DMS153 treated with DMSO at 0.1 percent for 48 hours (cell line): ENCODE measurements at regions not wholly inside any gene's neighbourhood (a gene's known extent, or its start where the extent isn't known, plus 50 kb on each side); places are given as distances from the start of the nearest gene placed in this dataset.

Experiments
- DNase-seq: peaks from one replicate; lab custom pipeline; 2025; ENCODE audit not compliant: unreplicated experiment; lab: John Stamatoyannopoulos, UW

- DNase-seq, result no peak
Measured at GRCh38 chr16:55041540-55042234, 111.0 kb downstream of the IRX5 start.

DNA sequence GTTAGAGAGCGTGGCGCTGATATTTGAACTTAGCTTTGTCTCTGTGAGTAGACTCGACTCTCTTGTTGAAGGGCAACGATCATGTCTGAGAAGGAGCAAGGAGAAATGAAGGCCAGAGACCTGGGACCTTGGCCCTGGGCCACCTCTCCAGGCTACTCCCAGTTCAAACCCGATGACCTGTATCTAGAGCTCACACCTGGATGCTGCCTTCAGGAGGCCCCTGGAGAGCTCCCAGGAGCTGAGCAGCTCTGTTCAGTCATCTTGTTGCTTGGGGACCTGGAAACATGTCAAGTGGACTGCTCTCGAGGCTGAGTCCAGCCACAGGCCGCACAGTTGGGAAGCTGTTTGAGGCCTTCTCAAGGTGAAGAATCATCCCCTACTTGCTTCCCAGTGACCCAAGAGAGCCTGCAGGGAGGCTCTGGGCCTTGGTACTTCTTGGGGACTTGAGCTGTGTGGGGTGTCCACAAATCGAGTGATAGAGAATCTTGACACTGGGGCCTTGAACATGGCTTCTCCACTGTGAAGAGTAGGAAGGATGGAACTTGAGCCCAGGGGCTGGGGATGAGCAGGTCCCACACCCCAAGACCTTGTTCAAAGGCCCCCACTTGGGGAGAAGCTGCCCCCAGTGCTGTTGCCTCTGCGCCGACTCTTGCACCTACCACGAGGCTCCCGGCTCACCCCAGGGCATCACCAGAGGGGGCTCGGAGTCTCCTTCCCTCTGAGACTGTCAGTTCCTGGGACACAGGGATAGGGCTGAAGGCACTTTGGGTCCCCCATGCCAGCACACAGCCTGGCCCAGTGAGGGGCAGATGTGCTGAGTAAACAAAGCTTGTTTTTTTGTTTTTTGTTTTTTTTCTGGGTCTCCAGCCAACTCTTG is 112.1 kb downstream of the IRX5 start:
- no peak for DNase-seq

DNA sequence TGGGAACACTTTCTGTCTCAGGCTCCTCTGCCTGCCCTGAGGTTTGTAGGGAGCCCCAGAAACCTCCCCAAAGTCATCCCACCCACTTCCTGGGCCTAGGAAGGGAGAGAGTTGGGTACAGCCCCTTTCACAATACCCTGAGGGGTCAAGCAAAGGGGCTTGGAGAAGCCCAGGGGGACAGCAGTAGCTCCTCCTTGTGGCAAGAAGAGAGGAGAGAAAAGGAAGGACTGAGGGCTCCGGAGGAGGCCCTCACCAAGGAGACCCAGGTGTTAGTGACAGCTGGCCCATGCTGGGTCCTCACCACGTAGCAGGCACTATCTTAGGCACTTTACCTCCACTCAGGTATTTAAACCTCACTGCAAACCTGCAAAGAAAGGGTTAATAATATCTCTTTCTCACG is 112.8 kb downstream of the IRX5 start:
- DNase-seq, result no peak

DNA sequence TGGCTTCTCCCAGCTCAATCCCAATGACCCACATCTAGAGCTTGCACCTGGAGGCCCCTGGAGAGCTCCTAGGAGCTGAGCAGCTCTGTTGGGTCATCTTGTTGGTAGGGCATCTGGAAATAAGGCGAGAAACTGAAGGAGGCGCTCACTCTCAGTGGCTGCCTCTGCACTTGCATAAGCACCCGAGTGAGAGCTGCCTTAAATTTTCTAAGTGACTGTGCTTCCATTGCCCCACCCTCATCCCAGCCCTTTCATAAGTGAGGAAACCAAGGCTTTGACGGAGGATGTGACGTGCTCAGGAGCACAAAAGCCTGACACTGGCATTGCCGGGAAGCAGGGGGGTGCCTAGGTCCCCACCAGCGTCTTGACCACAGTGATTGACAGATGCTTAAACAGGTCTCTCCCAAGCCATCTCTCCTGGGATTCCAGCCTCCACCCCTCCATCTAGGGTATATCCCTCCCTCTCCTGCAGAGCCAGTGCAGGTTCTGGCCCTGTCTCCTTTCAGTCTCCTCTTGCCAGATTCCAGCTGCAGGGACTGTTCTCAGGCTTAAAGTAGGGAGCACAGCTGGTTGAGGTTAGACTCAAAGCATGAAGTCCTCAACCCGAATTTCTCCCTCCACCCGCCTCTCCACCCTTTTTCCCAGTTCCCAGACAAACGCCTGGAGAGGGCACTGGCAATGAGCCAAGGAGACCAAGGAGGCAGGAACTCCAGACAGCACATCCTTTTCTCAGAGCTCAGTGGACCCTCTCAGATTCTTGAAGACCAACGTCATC is 113.7 kb downstream of the IRX5 start:
- DNase-seq, result no peak

GRCh38 chr16:55045329-55045728 is 114.7 kb downstream of the IRX5 start:
- no peak for DNase-seq

DNA sequence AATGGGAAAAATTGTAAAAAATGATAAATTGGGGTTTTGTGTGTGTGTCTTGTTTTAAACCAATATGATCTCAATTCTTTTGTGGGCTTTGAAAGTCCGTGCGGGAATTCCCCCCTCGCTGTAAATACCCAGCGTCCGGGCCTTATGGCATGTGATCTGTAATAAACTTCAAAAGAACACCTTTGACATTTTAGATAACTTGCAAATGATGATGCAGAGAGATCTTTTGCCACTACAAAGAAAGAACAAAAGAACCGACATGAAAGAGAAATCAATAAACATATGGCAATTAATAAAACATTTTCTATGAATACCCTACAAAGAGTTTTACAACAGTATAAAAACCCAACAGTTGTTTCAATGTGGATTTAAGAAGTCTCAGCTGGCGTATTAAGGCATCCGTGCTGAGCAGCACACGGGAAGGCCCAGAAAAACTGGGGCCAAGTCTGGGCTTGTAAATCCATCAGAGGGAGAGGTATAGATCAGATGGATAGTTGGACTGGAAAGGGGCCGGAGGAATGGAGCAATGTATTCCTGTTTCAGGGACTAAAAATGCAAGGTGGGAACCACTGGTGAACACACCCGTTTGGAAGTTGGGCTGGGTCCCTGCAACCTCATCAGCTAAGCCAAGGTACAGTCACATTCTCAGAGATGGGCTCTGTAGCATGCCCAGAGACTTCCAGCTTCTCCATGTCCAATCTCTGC is 115.2 kb downstream of the IRX5 start:
- DNase-seq, result no peak

DNA sequence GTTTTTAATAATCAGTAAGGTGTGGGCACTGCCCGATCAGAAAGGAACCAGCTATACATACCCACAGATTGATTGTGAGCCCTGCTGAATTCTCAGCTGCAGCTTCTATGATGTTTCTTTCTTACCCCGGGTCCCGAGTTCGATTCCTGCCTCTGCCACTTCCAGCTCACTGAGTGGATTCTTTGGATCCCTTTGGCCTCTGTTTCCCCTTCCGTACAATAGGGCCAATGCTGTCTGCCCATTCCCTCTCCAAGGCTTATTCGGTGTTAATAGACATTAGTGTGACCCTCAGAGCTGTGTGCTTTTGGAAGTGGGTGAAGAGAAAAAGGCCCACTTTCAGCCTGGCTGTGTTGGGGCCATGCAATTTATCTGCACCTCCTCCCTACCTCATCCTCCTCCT is 115.8 kb downstream of the IRX5 start:
- no peak for DNase-seq

DNA sequence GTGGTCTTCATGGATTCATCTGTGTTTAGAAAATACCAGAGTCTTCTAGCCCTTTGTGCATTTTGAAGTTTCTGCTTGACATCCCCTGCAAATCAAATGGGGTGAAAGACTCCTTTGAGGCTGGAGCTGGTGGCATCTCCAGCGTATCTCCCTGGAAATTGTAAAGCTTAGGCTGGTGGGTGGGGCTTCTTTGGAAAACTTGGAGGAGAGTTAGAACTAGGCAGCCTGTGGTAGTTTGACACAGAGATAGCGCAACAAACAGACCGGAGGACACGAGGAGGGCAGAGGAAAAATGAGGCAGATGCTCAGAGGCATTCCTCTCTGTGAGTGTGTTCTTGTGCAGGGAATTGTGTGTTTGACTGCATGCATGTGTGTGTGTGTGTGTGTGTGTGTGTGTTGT is 116.3 kb downstream of the IRX5 start:
- no peak for DNase-seq

- DNase-seq, result no peak
Measured at GRCh38 chr16:55047331-55047730, 116.7 kb downstream of the IRX5 start.

- no peak for DNase-seq
Measured at GRCh38 chr16:55047903-55048497, 117.3 kb downstream of the IRX5 start.

DNA sequence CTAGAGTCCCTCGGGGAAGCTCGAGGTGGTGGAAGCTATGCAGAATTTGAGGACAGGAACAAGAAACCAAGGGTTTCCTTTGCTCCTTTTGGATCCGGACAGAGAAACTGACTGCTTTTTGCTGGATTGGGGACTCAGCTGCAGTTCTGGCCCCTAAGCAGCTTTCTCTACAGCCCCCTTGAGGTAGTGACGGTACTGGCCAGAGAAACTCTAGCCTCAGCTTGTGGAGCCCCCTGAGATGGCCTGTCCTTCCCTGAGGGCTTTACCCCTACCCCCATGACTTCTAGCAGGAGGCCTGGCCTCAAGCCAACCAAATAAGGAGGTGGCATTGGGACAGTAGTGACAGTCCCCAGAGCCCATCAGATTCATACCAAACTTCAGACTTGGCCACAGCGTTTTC is 118.1 kb downstream of the IRX5 start:
- no peak for DNase-seq

DNA sequence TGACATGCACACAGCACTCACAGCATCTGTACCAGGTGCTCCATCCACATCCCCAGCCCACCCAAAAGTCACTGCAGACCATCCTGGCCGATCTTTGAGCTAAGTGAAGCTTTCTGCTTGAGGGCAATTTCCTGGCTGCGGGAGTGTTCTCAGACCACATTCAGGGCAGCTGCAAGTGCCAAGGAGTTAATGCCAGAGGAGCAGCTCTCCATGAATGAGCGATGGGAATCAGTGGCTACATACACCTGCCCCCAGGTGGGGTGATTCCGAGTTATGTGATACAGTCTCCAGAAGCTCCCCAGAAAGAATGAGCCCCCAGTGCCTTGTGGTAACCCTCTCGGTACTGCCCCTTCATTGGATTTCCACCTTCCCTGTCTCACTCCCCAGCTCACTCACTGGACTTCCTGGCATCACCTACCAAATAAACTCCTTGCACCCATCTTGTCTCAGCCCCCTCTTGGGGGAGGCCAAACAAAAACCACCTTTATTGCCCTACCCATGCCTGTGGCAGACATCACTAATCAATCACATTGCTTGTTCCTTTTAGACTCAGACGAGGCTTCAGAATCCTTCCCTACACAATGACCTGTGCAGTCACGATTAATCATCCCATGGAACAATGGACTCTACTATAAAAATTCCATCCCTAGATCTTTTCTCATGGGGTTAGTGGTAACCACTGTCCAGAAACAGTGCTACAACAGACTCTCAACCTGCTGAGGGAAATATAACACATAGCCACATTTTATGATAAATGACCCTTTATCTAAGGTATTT is 121.1 kb downstream of the IRX5 start:
- no peak for DNase-seq

- no peak for DNase-seq
Measured at GRCh38 chr16:55052348-55052734, 121.7 kb downstream of the IRX5 start.

GRCh38 chr16:55052741-55053415 is 122.2 kb downstream of the IRX5 start:
- DNase-seq, result no peak

DNA sequence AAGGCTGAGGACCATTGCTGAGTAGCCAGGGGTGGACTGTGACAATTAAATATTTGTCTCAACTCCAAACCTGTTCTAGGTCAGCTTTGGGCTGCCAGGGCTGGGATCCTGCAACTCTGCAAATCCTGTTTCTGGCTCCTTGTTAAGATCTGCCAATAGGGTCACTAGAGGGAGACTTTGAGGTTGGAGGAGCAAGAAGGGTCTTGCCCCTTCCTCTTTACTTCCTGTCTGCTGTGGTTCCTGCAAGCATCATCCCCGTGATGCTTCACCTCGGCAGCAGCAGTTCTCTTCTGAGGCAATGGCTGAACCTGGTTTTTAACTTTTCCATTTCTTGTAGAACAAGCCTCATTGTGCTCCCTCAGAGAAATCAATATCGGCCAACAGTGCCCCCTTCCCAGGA is 124.6 kb downstream of the IRX5 start:
- no peak for DNase-seq

DNA sequence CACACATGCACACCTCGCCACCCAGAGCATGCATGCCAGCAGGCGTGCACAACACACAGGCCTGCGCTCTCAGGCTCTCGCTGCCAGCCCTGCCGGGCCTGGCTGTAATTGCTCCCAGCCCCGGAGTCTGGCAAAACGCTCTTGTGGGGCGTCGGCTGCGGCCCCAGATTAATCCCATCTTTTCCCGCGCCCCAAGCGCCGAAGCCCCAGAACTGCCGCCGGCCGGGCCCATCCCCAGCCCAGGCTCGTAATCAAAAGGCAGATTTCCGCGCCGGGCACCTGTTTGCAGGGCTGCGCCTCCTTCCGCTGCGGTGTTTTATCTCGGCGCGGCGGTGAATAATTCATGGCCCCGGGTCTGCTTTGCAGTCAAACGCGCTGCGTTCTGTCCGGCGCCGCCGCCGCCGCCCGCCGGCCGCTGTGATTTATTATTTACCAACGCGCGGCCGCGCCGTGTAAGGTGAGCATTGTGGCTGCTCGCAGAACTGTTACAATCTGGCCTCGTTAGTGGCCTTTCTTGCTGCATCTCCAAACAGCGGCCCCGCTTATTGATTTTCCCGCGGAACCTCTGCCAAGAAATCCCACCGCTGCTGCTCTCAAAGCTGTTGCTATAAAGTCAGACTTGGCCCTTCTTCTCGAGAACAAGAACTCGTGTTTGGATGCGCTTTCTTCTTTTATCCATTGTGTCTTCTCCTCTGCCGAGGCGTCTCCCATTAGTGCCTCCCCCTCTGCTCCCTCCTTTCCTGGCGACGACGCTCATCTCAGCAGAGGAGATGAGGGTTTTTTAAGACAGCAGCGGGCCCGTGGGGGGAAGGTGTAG is 126.1 kb downstream of the IRX5 start:
- DNase-seq, result no peak

DNA sequence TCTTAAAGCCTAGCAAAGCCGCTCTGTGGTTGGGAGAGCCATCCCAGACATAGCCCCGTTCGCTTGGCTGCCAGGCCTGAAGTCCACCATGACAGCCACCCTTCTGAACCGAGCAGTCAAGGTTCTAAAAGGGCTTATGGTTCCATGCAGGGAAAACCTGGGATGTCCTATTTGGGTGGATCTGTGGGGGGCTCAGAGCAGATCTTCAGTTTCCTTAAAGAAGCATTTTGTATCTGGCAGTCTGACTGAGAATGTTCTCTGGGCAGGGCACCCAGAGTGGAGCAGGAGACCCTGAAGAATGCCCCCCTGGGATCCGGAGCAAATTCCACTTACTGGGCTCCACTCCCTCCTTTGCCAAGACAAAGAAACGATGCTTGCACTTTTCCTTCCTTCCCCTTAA is 127.2 kb downstream of the IRX5 start:
- no peak for DNase-seq

- no peak for DNase-seq
Measured at GRCh38 chr16:55058576-55058975, 127.9 kb downstream of the IRX5 start.

DNA sequence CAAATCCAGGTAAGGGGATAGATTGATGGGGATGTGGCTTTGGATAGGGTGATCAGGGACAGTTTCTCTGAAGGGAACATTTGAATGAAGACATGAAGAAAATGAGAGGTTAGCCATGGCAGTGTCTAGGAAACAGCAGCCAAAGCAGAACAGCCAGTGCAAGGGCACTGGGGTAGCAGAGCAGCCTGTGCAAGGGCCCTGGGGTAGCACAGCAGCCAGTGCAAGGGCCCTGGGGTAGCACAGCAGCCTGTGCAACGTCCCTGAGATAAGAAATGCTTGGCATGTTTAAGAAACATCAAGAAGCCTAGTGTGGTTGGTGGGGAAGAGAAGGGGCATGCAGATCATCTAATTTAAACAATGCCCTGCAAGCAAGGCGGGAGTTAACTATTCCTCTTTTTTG is 128.5 kb downstream of the IRX5 start:
- DNase-seq, result no peak
